ENCODE measurements at regions not wholly inside any gene's neighbourhood (a gene's known extent, or its start where the extent isn't known, plus 50 kb on each side); places are given as distances from the start of the nearest gene placed in this dataset.

DNA sequence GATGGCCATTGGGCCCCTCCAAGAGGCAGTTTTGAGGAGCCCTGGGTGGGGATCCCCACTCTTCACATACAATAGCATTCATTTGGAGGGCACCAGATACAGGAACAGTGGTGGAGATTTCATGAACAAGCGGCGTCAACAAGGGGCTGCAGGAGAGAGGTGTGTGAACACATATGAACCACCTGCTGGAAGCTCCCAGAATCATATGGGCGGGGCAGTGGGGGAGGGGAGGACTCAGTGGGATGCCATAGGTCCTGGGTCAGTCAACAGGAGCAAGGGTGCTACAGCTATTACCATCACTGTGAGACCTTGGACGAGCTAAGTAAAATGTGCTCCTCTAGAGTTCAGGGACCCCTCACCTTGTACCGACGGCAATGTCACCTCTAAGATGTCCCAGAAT, 100.4 kb upstream of the IRF2BP2 start:
- no peak for TF ChIP-seq CBX3 (IDR thresholded peaks at IDR 0.05; ENCODE audit: low read depth)
- no peak for TF ChIP-seq POLR2A (IDR thresholded peaks at IDR 0.05; ENCODE audit: borderline replicate concordance, extremely low read depth, insufficient read depth, insufficient read length)
- no peak for TF ChIP-seq YY1 (IDR thresholded peaks at IDR 0.05; ENCODE audit: extremely low read depth, insufficient replicate concordance, low read depth, low read length)
- TF ChIP-seq EGR1 (IDR thresholded peaks at IDR 0.05; ENCODE audit: low read depth), result no peak
- no peak for TF ChIP-seq SRF (IDR thresholded peaks at IDR 0.05; ENCODE audit: low read depth)
- TF ChIP-seq, protein P1, sequence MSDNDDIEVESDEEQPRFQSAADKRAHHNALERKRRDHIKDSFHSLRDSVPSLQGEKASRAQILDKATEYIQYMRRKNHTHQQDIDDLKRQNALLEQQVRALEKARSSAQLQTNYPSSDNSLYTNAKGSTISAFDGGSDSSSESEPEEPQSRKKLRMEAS (IDR thresholded peaks at IDR 0.05), result no peak
- TF ChIP-seq FOSL1 (IDR thresholded peaks at IDR 0.05; ENCODE audit: low read depth), result no peak
- TF ChIP-seq ELF1 (IDR thresholded peaks at IDR 0.05; ENCODE audit: borderline replicate concordance, low read depth), result no peak
- no peak for TF ChIP-seq ZNF274 (IDR thresholded peaks at IDR 0.05; ENCODE audit: low read depth, low read length)
- TF ChIP-seq, protein P2, sequence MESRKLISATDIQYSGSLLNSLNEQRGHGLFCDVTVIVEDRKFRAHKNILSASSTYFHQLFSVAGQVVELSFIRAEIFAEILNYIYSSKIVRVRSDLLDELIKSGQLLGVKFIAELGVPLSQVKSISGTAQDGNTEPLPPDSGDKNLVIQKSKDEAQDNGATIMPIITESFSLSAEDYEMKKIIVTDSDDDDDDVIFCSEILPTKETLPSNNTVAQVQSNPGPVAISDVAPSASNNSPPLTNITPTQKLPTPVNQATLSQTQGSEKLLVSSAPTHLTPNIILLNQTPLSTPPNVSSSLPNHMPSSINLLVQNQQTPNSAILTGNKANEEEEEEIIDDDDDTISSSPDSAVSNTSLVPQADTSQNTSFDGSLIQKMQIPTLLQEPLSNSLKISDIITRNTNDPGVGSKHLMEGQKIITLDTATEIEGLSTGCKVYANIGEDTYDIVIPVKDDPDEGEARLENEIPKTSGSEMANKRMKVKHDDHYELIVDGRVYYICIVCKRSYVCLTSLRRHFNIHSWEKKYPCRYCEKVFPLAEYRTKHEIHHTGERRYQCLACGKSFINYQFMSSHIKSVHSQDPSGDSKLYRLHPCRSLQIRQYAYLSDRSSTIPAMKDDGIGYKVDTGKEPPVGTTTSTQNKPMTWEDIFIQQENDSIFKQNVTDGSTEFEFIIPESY (IDR thresholded peaks at IDR 0.05; ENCODE audit: extremely low read depth, insufficient replicate concordance, low read length), result no peak
- TF ChIP-seq POLR2AphosphoS5 (IDR thresholded peaks at IDR 0.05; ENCODE audit: low read depth, low read length), result no peak
- intact Hi-C loops (cut with micrococcal nuclease), result no loop called here
- Histone ChIP-seq H3K36me3 (ENCODE audit: control insufficient read depth in 1 of 2, insufficient read depth in 2 of 2, low read length in 2 of 2) (no peaks in the 10 kb centered on the region), H3K27ac (ENCODE audit: low read depth, low read length) (no peak overlapping the region), H3K9ac (ENCODE audit: low read length) (no peak overlapping the region), H3K4me1 (ENCODE audit: control insufficient read depth in 1 of 2, insufficient read depth in 2 of 2, low read length in 2 of 2) (no peaks in the 10 kb centered on the region), H3K9me2 (ENCODE audit: insufficient read depth) (no peaks in the 10 kb centered on the region), H3K27me3 (ENCODE audit: insufficient read depth, low read length) (no peaks in the 10 kb centered on the region), H3K9me3 (ENCODE audit: control insufficient read depth in 1 of 2, insufficient read depth in 1 of 2, low read depth in 1 of 2, low read length in 2 of 2) (no peaks in the 10 kb centered on the region), H3K4me2 (ENCODE audit: low read length) (no peak overlapping the region), H4K20me1 (ENCODE audit: insufficient read depth) (no peaks in the 10 kb centered on the region), H3K4me3 (replicated peaks in 1 of 2; ENCODE audit: low read depth in 1 of 2, low read length in 2 of 2) (no peak overlapping the region), H2AFZ (ENCODE audit: low read depth, low read length, poor library complexity, severe bottlenecking) (no peak overlapping the region), H3K79me2 (ENCODE audit: insufficient read depth, low read length) (no peaks in the 10 kb centered on the region)
- no peak for ATAC-seq
- POLR2A ChIA-PET, result no interaction called here
- RAD21 ChIA-PET (ENCODE audit: low non-redundant PET in 1 of 2, low total read pairs in 2 of 2, uncharacterized antibody in 2 of 2, unreplicated experiment in 2 of 2), result no interaction called here
- no TSS peak for BruUV-seq (replicated peaks)
- CTCF ChIA-PET, result no interaction called here
- DNase-seq (ENCODE audit: low read depth, low spot score), result no peak
